HL-60 (cell line): ENCODE measurements at regions not wholly inside any gene's neighbourhood (a gene's known extent, or its start where the extent isn't known, plus 50 kb on each side); places are given as distances from the start of the nearest gene placed in this dataset.
"Not testable (repeated sequence)": the region's sequence is repeated elsewhere in the genome, so short reads cannot be mapped to it uniquely, and the experiment has no call there.

Source experiments
- DNase-seq, 2 experiments: peaks; one replicate each; pipeline ENCODE4 v3.0.0-alpha.2; 2010 to 2020; ENCODE audit warnings: low read depth in 1 of 2, low spot score in 1 of 2
- H3K27ac ChIP-seq: fragments of 250-450 bp; sonication (Bioruptor Pico); replicated peaks from 2 replicates; pipeline ENCODE4 v1.5.1; 2020; ENCODE audit warnings: mild to moderate bottlenecking, moderate library complexity
- H3K27me3 ChIP-seq: fragments of 250-450 bp; sonication (Bioruptor Pico); 2 replicates; pipeline ENCODE4 v1.5.1; 2021; ENCODE audit warnings: mild to moderate bottlenecking, moderate library complexity; ENCODE audit not compliant: insufficient read depth, poor library complexity, severe bottlenecking
- H3K4me3 ChIP-seq: replicated peaks from 2 replicates; pipeline ENCODE4 v1.5.1; 2011; ENCODE audit warnings: mild to moderate bottlenecking, control low read depth, low read length; ENCODE audit not compliant: insufficient read depth
- GABPA ChIP-seq: IDR thresholded peaks from 2 replicates; pipeline ENCODE4 v1.6.1; 2012; ENCODE audit warnings: low read depth
- POLR2AphosphoS5 ChIP-seq: IDR thresholded peaks from 2 replicates; pipeline ENCODE4 v1.6.1; 2012; ENCODE audit warnings: low read depth
- SPI1 ChIP-seq: IDR thresholded peaks from 2 replicates; pipeline ENCODE4 v1.6.1; 2012; ENCODE audit warnings: low read depth, mild to moderate bottlenecking, borderline replicate concordance
- TF ChIP-seq, protein P1 (sequence below): IDR thresholded peaks from 2 replicates; pipeline ENCODE4 v1.6.1; 2012; ENCODE audit warnings: low read depth; ENCODE audit not compliant: insufficient replicate concordance
- TF ChIP-seq, protein P2 (sequence below): IDR thresholded peaks from one replicate; pipeline ENCODE4 v1.5.1; 2011; ENCODE audit warnings: low read length, control low read depth, inconsistent platforms; ENCODE audit not compliant: insufficient read depth

DNA sequence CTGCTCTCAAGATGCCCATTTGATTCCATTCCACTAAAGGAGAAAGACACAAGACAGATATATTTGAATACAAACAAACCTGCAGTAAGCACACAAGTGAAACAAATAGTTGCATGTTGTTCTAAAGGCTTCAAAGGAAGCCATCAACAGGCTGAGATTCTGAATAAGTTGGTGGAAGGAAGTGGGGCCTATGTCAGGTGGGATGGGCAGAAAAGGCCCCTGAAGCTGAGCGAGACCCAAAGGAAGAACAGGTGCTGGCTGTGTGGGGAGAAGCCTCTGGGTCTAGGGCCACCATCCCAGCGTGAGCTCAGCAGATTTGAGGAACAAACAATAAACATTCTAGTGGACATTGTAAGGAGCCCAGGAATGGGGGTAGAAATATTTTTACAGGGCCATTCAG is 82.4 kb upstream of the PLAC8 start:
- no peaks in the 10 kb centered on the region for H3K27me3 ChIP-seq
- DNase-seq = no peak
- TF ChIP-seq POLR2AphosphoS5 (no peak), SPI1 (0 out of 2 replicates have a peak, but pooled peaks have one; percentile 3)
- no peak overlapping the region for H3K4me3 ChIP-seq
- peak overlapping the region; percentile 76 for H3K27ac ChIP-seq

DNA sequence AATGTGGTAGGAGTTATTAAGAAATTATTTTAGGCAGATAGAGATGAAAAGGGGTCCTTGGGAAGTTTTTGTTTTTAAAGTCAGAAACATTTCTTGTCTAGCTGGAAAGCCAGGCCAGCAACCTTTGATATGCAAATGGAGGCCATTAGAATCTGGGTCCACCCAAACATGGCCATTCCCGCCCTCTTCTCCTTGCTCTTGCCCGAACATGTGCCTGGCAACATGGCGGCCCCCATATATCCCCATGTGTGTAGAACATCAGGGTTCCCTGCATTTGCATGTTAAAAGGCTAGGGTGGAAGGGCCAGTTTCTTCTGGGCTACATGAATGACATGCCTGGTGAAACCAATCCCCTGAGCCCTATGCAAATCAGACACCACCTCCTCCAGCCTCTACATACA is 80.7 kb upstream of the PLAC8 start:
- Histone ChIP-seq H3K27ac (no peak overlapping the region; the same call in none of the 2 replicates), H3K4me3 (no peak overlapping the region), H3K27me3 (no peaks in the 10 kb centered on the region)
- no peak for TF ChIP-seq GABPA
- TF ChIP-seq POLR2AphosphoS5 = no peak
- TF ChIP-seq SPI1 = no peak
- TF ChIP-seq, protein P1, sequence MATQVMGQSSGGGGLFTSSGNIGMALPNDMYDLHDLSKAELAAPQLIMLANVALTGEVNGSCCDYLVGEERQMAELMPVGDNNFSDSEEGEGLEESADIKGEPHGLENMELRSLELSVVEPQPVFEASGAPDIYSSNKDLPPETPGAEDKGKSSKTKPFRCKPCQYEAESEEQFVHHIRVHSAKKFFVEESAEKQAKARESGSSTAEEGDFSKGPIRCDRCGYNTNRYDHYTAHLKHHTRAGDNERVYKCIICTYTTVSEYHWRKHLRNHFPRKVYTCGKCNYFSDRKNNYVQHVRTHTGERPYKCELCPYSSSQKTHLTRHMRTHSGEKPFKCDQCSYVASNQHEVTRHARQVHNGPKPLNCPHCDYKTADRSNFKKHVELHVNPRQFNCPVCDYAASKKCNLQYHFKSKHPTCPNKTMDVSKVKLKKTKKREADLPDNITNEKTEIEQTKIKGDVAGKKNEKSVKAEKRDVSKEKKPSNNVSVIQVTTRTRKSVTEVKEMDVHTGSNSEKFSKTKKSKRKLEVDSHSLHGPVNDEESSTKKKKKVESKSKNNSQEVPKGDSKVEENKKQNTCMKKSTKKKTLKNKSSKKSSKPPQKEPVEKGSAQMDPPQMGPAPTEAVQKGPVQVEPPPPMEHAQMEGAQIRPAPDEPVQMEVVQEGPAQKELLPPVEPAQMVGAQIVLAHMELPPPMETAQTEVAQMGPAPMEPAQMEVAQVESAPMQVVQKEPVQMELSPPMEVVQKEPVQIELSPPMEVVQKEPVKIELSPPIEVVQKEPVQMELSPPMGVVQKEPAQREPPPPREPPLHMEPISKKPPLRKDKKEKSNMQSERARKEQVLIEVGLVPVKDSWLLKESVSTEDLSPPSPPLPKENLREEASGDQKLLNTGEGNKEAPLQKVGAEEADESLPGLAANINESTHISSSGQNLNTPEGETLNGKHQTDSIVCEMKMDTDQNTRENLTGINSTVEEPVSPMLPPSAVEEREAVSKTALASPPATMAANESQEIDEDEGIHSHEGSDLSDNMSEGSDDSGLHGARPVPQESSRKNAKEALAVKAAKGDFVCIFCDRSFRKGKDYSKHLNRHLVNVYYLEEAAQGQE = no peak
- TF ChIP-seq, protein P2, sequence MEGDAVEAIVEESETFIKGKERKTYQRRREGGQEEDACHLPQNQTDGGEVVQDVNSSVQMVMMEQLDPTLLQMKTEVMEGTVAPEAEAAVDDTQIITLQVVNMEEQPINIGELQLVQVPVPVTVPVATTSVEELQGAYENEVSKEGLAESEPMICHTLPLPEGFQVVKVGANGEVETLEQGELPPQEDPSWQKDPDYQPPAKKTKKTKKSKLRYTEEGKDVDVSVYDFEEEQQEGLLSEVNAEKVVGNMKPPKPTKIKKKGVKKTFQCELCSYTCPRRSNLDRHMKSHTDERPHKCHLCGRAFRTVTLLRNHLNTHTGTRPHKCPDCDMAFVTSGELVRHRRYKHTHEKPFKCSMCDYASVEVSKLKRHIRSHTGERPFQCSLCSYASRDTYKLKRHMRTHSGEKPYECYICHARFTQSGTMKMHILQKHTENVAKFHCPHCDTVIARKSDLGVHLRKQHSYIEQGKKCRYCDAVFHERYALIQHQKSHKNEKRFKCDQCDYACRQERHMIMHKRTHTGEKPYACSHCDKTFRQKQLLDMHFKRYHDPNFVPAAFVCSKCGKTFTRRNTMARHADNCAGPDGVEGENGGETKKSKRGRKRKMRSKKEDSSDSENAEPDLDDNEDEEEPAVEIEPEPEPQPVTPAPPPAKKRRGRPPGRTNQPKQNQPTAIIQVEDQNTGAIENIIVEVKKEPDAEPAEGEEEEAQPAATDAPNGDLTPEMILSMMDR = no peak
- no peak for DNase-seq

DNA sequence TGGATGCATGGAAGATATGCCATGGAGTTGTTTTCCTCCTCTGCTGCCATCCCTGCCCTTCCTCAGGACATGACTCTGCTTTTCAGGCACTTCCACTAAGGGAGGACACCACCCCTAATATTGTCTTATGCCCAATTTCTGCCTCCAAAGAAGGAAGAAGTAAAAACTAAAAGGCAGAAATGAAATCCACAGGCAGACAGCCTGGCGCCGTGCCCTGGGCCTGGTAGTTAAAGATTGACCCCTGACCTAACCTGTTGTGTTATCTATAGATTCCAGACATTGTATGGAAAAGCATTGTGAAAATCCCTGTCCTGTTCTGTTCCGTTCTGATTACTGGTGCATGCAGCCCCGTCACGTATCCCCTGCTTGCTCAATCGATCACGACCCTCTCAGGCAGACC is 80.1 kb upstream of the PLAC8 start:
- not testable (repeated sequence) for H3K27ac ChIP-seq, H3K4me3 ChIP-seq, H3K27me3 ChIP-seq, DNase-seq

DNA sequence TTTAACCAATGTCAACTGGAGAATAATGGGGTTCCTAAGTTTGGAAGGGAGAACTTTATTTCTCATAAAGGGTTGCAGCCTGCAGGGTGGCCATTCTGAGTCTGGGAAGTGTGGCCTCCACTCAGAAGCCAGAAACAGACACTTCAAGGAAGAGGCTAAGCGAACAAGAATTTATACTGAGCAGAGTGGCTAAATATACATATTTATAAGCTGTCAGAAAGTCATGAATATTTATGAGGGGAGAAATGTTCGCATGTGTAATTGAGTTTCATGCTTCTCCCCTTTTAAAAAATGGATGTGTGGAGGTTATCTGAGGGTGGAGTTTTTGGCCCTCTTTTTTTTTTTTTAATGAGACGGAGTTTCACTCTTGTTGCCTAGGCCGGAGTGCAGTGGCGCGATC is 78.1 kb upstream of the PLAC8 start:
- Histone ChIP-seq H3K27ac (no peak overlapping the region), H3K4me3 (no peak overlapping the region), H3K27me3 (no peaks in the 10 kb centered on the region)
- TF ChIP-seq, protein P2 = no peak
- TF ChIP-seq GABPA (no peak), SPI1 (no peak)
- no peak for DNase-seq

DNA sequence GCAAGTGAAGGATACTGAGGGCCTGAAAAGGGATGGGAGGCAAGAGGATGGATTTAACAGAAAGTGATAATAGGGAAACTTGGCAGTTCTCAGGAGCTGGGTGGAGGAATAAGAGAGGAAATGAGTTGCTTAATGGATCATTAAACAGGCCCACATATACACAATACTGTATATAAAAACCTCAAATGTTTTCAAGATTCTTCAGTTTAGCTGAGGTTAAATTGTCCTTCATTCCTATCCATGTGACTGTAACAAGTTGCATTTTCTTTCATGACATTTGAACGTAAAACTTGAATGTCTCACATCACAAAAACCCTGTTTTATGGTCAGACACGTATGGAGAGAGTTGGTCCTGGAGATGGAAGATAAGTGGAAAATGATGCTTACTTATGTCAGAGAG is 76.5 kb upstream of the PLAC8 start:
- H3K4me3 ChIP-seq = no peak overlapping the region
- no peaks in the 10 kb centered on the region for H3K27me3 ChIP-seq
- TF ChIP-seq GABPA = no peak
- no peak for TF ChIP-seq POLR2AphosphoS5
- TF ChIP-seq, protein P2 = no peak
- TF ChIP-seq, protein P1 = no peak
- TF ChIP-seq SPI1 = no peak
- H3K27ac ChIP-seq = no peak overlapping the region
- no peak for DNase-seq
